ENCODE measurements at regions not wholly inside any gene's neighbourhood (a gene's known extent, or its start where the extent isn't known, plus 50 kb on each side); places are given as distances from the start of the nearest gene placed in this dataset.

DNA sequence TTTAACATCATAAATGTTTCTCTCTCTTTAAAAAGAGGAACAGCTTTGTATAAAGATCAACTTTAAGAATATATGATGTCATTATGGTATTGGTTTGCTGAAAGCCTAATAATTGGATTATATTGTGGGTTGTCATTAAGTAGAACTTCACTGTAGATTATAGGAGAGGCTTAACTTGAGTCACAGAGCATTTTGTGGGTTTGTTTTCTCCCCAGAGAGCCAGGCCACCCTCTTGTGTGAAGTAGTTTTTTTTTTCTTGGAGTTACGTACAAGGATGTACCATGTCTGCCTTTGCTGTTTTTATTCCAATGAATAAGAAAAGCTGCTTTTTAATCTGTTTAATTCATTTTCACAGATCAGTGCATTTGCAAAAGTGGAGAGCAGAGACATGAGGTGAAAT, 354.8 kb upstream of the TBL1XR1 start:
- intact Hi-C loops (cut with micrococcal nuclease), result no loop called here
- Mint-ChIP-seq H3K27me3 (ENCODE audit: insufficient read depth, unreplicated experiment) (no peaks in the 10 kb centered on the region), H3K4me3 (ENCODE audit: unreplicated experiment) (no peak overlapping the region), H3K36me3 (ENCODE audit: insufficient read depth, unreplicated experiment) (no peaks in the 10 kb centered on the region), H3K9me3 (ENCODE audit: unreplicated experiment) (no peaks in the 10 kb centered on the region), H3K27ac (ENCODE audit: low read depth, unreplicated experiment) (no peak overlapping the region), H3K4me1 (ENCODE audit: insufficient read depth, unreplicated experiment) (peaks cover 16% of the 10 kb centered on the region)
- TF ChIP-seq, protein P1, sequence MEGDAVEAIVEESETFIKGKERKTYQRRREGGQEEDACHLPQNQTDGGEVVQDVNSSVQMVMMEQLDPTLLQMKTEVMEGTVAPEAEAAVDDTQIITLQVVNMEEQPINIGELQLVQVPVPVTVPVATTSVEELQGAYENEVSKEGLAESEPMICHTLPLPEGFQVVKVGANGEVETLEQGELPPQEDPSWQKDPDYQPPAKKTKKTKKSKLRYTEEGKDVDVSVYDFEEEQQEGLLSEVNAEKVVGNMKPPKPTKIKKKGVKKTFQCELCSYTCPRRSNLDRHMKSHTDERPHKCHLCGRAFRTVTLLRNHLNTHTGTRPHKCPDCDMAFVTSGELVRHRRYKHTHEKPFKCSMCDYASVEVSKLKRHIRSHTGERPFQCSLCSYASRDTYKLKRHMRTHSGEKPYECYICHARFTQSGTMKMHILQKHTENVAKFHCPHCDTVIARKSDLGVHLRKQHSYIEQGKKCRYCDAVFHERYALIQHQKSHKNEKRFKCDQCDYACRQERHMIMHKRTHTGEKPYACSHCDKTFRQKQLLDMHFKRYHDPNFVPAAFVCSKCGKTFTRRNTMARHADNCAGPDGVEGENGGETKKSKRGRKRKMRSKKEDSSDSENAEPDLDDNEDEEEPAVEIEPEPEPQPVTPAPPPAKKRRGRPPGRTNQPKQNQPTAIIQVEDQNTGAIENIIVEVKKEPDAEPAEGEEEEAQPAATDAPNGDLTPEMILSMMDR (IDR thresholded peaks at IDR 0.05; ENCODE audit: unreplicated experiment), result no peak
- DNase-seq (ENCODE audit: unreplicated experiment), result no peak
- ChIA-PET CTCF (no interaction called here), POLR2A (interaction anchor here (0.7 to 1.0 kb wide), 2 partner anchors 21 to 473 kb away, joined by 3 to 4 read pairs; no protein-coding TSS in a partner anchor)
- no TSS peak for BruUV-seq (replicated peaks)

GRCh38 chr3:177553012-177553411, 355.7 kb upstream of the TBL1XR1 start:
- no TSS peak for BruUV-seq (replicated peaks)
- no peak for DNase-seq (ENCODE audit: unreplicated experiment)
- Mint-ChIP-seq H3K4me1 (ENCODE audit: insufficient read depth, unreplicated experiment) (peaks cover 16% of the 10 kb centered on the region), H3K36me3 (ENCODE audit: insufficient read depth, unreplicated experiment) (no peaks in the 10 kb centered on the region), H3K27ac (ENCODE audit: low read depth, unreplicated experiment) (no peak overlapping the region), H3K4me3 (ENCODE audit: unreplicated experiment) (no peak overlapping the region), H3K9me3 (ENCODE audit: unreplicated experiment) (no peaks in the 10 kb centered on the region), H3K27me3 (ENCODE audit: insufficient read depth, unreplicated experiment) (no peaks in the 10 kb centered on the region)
- intact Hi-C loops (cut with micrococcal nuclease), result no loop called here
- POLR2A ChIA-PET, result interaction anchor here (1.1 to 1.5 kb wide), 2 partner anchors 15 to 21 kb away, joined by 3 to 4 read pairs; no protein-coding TSS in a partner anchor
- TF ChIP-seq, protein P1 (IDR thresholded peaks at IDR 0.05; ENCODE audit: unreplicated experiment), result no peak
- CTCF ChIA-PET, result interaction anchor here (0.6 to 0.8 kb wide), 2 partner anchors 20 to 57 kb away, joined by 3 read pairs; no protein-coding TSS in a partner anchor

GRCh38 chr3:177553579-177553978, 356.3 kb upstream of the TBL1XR1 start:
- H3K36me3 Mint-ChIP-seq (ENCODE audit: insufficient read depth, unreplicated experiment), result no peaks in the 10 kb centered on the region
- no peak overlapping the region for H3K4me3 Mint-ChIP-seq (ENCODE audit: unreplicated experiment)
- intact Hi-C loops (cut with micrococcal nuclease), result no loop called here
- H3K4me1 Mint-ChIP-seq (ENCODE audit: insufficient read depth, unreplicated experiment), result peaks cover 16% of the 10 kb centered on the region
- CTCF ChIA-PET, result interaction anchor here (0.6 to 0.8 kb wide), 3 partner anchors 15 to 57 kb away, joined by 3 read pairs; no protein-coding TSS in a partner anchor
- TF ChIP-seq, protein P1 (IDR thresholded peaks at IDR 0.05; ENCODE audit: unreplicated experiment), result no peak
- no peak for DNase-seq (ENCODE audit: unreplicated experiment)
- no TSS peak for BruUV-seq (replicated peaks)
- no peak overlapping the region for H3K27ac Mint-ChIP-seq (ENCODE audit: low read depth, unreplicated experiment)
- no peaks in the 10 kb centered on the region for H3K9me3 Mint-ChIP-seq (ENCODE audit: unreplicated experiment)
- H3K27me3 Mint-ChIP-seq (ENCODE audit: insufficient read depth, unreplicated experiment), result no peaks in the 10 kb centered on the region
- POLR2A ChIA-PET, result interaction anchor here (0.6 to 1.5 kb wide), 4 partner anchors 16 to 337 kb away, joined by 3 to 4 read pairs (median 3); no protein-coding TSS in a partner anchor

DNA sequence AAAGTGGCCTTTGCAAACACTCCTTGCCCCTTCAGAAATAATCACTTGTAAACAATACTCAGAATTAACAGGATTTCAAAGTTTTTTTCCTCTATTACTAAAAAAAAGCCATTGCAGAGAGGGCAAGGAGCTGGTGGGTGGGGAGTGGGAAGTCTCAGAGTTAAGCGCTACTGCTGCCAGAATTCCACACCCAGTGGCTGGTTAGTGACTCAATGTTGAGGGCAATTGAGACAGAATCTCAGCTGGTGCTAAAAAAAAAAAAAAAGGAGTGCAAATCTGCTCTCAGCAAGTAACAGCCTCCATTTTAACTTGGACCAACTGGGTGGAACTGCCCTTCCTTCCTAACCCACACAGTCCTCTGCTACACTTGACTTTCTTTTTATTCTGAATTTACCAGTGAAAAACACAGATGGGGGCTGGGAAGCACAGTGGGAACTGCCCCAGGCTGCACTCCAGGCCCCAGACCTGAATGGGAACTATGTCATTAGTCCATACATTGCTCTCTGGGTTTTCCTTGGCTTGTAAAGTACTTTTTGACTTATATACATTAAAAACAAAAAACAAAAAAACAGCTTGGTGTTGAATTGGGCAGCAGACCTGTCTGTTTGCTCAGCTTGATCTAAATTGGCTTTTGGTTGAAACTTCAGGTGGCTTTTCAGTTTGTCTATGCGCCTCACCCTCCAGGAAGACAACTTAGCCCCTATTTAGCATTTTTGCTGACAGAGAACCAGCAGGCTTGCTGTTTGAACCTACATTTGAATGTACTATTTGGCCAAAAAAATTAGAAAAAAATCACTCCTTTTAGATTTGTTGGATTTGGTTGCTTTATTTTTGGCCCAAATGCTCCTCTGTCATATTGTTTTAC, 357.8 kb upstream of the TBL1XR1 start:
- TF ChIP-seq, protein P1 (IDR thresholded peaks at IDR 0.05; ENCODE audit: unreplicated experiment), result no peak
- POLR2A ChIA-PET, result interaction anchor here (0.6 to 2.2 kb wide), 5 partner anchors 10 to 683 kb away, joined by 3 to 9 read pairs (median 5); no protein-coding TSS in a partner anchor
- H3K36me3 Mint-ChIP-seq (ENCODE audit: insufficient read depth, unreplicated experiment), result no peaks in the 10 kb centered on the region
- H3K27ac Mint-ChIP-seq (ENCODE audit: low read depth, unreplicated experiment), result peak overlapping the region; percentile 75
- DNase-seq (ENCODE audit: unreplicated experiment), result peak; percentile 84
- H3K4me3 Mint-ChIP-seq (ENCODE audit: unreplicated experiment), result no peak overlapping the region
- CTCF ChIA-PET, result interaction anchor here (0.6 to 1.8 kb wide), 2 partner anchors 17 to 476 kb away, joined by 4 to 6 read pairs; no protein-coding TSS in a partner anchor
- no peaks in the 10 kb centered on the region for H3K9me3 Mint-ChIP-seq (ENCODE audit: unreplicated experiment)
- intact Hi-C loops (cut with micrococcal nuclease), result no loop called here
- H3K27me3 Mint-ChIP-seq (ENCODE audit: insufficient read depth, unreplicated experiment), result no peaks in the 10 kb centered on the region
- no TSS peak for BruUV-seq (replicated peaks)
- peaks cover 10% of the 10 kb centered on the region for H3K4me1 Mint-ChIP-seq (ENCODE audit: insufficient read depth, unreplicated experiment)
